Neural crest cell (in vitro differentiated cells): ENCODE measurements at regions not wholly inside any gene's neighbourhood (a gene's known extent, or its start where the extent isn't known, plus 50 kb on each side); places are given as distances from the start of the nearest gene placed in this dataset.

Source experiments
- DNase-seq: peaks from one replicate; pipeline ENCODE4 v3.0.0; 2021; ENCODE audit warnings: low read depth, mixed read lengths, low spot score
- H3K27ac Mint-ChIP-seq: one replicate; pipeline ENCODE4 v1.8.0; 2021; ENCODE audit warnings: mild to moderate bottlenecking, mixed read lengths; ENCODE audit not compliant: unreplicated experiment
- H3K27me3 Mint-ChIP-seq: 2 replicates; pipeline ENCODE4 v1.8.0; 2021; ENCODE audit warnings: low read depth, mild to moderate bottlenecking, mixed read lengths
- H3K36me3 Mint-ChIP-seq: 2 replicates; pipeline ENCODE4 v1.8.0; 2021; ENCODE audit warnings: low read depth, mild to moderate bottlenecking, mixed read lengths
- H3K4me1 Mint-ChIP-seq: 2 replicates; pipeline ENCODE4 v1.8.0; 2021; ENCODE audit warnings: mixed read lengths
- H3K4me3 Mint-ChIP-seq: one replicate; pipeline ENCODE4 v1.8.0; 2021; ENCODE audit warnings: mild to moderate bottlenecking, mixed read lengths
- H3K9me3 Mint-ChIP-seq: 2 replicates; pipeline ENCODE4 v1.8.0; 2021; ENCODE audit warnings: mixed read lengths
- TF ChIP-seq, protein P1 (sequence below): fragments of 200-600 bp; sonication (generic); conservative IDR thresholded peaks from 2 replicates; pipeline ENCODE4 v1.5.0; 2021; ENCODE audit warnings: antibody characterized with exemption, mild to moderate bottlenecking

DNA sequence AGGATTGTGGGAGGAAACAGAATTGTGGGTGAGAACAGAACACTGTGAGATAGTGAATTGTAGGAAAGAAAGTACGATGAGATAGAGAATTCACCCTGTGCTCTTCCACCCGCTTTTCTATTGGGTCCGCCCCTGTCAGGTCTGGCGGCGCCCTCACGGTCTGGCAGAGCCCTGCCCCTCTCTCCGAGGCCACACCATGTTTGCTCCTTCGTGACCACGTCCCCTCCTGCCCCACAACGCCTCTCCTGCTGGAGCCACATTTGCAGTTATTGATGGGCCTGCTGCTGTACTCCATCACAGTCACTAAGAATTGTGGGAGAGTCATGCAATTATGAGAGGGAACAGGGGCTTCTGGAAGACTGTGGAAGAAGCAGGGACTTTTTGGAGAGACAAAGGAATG lies 473.1 kb downstream of the KLF12 start:
- Mint-ChIP-seq H3K9me3 (peaks cover 5% of the 10 kb centered on the region), H3K4me1 (no peaks in the 10 kb centered on the region), H3K36me3 (peaks cover 2% of the 10 kb centered on the region), H3K27me3 (no peaks in the 10 kb centered on the region), H3K27ac (peak overlapping the region; percentile 11), H3K4me3 (no peak overlapping the region)
- TF ChIP-seq, protein P1, sequence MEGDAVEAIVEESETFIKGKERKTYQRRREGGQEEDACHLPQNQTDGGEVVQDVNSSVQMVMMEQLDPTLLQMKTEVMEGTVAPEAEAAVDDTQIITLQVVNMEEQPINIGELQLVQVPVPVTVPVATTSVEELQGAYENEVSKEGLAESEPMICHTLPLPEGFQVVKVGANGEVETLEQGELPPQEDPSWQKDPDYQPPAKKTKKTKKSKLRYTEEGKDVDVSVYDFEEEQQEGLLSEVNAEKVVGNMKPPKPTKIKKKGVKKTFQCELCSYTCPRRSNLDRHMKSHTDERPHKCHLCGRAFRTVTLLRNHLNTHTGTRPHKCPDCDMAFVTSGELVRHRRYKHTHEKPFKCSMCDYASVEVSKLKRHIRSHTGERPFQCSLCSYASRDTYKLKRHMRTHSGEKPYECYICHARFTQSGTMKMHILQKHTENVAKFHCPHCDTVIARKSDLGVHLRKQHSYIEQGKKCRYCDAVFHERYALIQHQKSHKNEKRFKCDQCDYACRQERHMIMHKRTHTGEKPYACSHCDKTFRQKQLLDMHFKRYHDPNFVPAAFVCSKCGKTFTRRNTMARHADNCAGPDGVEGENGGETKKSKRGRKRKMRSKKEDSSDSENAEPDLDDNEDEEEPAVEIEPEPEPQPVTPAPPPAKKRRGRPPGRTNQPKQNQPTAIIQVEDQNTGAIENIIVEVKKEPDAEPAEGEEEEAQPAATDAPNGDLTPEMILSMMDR: no peak
- DNase-seq: no peak

DNA sequence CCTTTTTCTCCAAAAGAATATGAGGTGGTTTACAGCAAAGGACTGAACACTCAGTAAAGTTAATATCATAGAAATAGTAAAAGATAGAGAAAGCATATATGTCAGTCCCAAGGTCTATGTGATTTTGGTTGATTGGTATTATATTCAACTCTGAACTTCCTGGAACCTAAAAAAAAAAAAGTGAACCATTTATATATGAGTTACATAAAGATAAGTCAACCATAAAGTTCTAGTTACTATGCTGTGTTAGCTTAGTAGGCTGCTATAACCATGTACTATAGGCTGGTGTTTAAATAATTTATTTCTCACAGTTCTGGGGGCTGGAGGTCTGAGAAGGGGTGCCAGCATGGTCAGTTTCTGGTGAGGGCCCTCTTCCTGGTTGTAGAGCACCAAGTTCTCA lies 475.6 kb downstream of the KLF12 start:
- H3K27me3 Mint-ChIP-seq: no peaks in the 10 kb centered on the region
- no peaks in the 10 kb centered on the region for H3K4me1 Mint-ChIP-seq

DNA sequence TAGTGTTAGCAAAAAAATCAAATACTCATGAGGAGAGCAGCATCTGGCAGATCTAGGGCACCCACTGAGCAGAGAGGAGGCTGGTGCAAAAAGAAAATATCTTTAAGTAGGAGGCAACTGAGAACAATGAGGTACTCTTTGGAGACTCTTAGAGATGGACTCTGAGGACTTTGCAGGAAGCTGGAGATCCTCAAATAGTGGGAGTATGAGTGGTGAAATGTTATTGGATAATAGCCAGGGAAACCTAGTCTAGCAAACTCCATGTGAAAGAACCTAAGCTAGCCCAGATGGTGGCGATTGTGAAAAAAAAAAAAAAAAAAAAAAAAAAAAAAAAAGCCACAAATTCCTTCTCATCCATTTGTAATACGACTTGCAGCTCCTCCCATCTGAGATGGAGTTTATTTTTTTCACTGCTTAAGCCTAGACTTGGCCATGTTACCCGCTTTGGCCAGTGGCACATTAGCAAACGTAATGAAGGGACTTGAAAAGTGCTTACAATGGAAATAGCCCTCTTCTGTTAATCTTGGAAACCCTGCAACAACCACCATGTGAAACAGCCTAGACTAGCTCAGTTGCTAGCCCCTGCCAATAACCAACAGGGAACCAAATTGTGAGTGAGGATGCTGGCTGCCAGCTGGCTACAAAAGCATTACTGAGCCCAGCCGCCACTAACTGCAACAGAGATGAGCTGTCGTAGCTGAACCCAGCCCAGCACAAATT lies 476.2 kb downstream of the KLF12 start:
- Mint-ChIP-seq H3K4me1 (no peaks in the 10 kb centered on the region), H3K4me3 (no peak overlapping the region), H3K36me3 (peaks cover 2% of the 10 kb centered on the region), H3K27ac (no peak overlapping the region), H3K9me3 (peaks cover 5% of the 10 kb centered on the region), H3K27me3 (no peaks in the 10 kb centered on the region)
- TF ChIP-seq, protein P1: no peak
- no peak for DNase-seq

More for the DNA sequence above, 475.6 kb downstream of the KLF12 start:
- H3K4me3 Mint-ChIP-seq: no peak overlapping the region
- no peak for DNase-seq
- H3K27ac Mint-ChIP-seq: no peak overlapping the region
- TF ChIP-seq, protein P1: no peak
- peaks cover 5% of the 10 kb centered on the region for H3K9me3 Mint-ChIP-seq
- H3K36me3 Mint-ChIP-seq: peaks cover 2% of the 10 kb centered on the region

DNA sequence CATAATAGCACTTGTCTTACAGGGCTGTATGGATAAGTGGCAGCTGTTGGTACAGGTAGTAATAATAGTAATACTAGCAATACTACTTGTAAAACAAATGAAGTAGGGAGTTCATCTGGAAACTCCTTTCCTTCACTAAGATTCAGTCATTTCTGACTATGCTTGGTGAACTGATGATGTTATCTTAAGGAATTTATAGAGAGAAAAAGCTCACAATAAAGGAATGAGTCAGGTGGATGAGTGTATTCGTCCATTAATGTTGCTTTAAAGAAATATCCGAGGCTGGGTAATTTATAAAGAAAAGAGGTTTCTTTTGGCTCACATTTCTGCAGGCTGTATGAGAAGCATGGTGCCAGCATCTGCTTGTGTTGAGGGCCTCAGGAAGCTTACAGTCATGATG lies 477.3 kb downstream of the KLF12 start:
- no peak for DNase-seq
- Mint-ChIP-seq H3K27ac (no peak overlapping the region), H3K4me3 (no peak overlapping the region), H3K27me3 (no peaks in the 10 kb centered on the region), H3K9me3 (peaks cover 5% of the 10 kb centered on the region), H3K4me1 (no peaks in the 10 kb centered on the region), H3K36me3 (peaks cover 2% of the 10 kb centered on the region)
- TF ChIP-seq, protein P1: no peak

DNA sequence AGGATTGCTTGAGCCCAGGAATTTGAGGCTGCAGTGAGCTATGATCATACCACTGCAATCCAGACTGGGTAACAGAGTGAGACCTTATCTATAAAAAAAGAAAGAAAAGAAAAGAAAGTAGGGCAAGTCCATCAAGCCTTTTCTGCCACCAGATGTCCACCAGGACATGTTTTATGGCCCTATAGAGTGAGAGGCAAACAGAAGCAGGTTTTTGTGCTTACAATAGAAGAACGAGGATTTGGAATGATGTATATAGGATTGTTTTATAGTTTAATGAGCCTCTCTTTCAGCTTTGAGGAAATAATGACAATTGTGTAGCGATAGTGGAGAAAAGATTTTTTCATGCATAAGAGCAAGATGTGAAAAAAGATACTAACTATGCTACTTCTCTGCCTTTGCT lies 480.5 kb downstream of the KLF12 start:
- H3K36me3 Mint-ChIP-seq: no peaks in the 10 kb centered on the region
- no peaks in the 10 kb centered on the region for H3K4me1 Mint-ChIP-seq
- H3K27ac Mint-ChIP-seq: no peak overlapping the region
- H3K4me3 Mint-ChIP-seq: no peak overlapping the region
- peaks cover 6% of the 10 kb centered on the region for H3K9me3 Mint-ChIP-seq
- TF ChIP-seq, protein P1: no peak
- DNase-seq: no peak
- H3K27me3 Mint-ChIP-seq: no peaks in the 10 kb centered on the region
